MM.1S (cell line): ENCODE measurements at regions not wholly inside any gene's neighbourhood (a gene's known extent, or its start where the extent isn't known, plus 50 kb on each side); places are given as distances from the start of the nearest gene placed in this dataset.

ENCODE experiments used
- DNase-seq: peaks from one replicate; pipeline ENCODE4 v3.0.0-alpha.2; 2015
- H2AFZ ChIP-seq: fragments of 300-600 bp; sonication (generic); 2 replicates; pipeline ENCODE4 v1.6.0; 2016; ENCODE audit warnings: antibody characterized with exemption, low read length
- H3F3A ChIP-seq: fragments of 300-600 bp; sonication (generic); 2 replicates; pipeline ENCODE4 v1.6.1; 2016; ENCODE audit warnings: mild to moderate bottlenecking, antibody characterized with exemption, low read length, moderate library complexity, mixed read lengths; ENCODE audit not compliant: insufficient read depth
- H3K27ac ChIP-seq: fragments of 300-600 bp; sonication (generic); 2 replicates; pipeline ENCODE4 v1.5.1; 2016; ENCODE audit warnings: mild to moderate bottlenecking, low read length
- H3K27me3 ChIP-seq: fragments of 300-600 bp; sonication (generic); replicated peaks from 2 replicates; pipeline ENCODE4 v1.6.0; 2016; ENCODE audit warnings: low read length; ENCODE audit not compliant: insufficient read depth
- H3K36me3 ChIP-seq: fragments of 300-600 bp; sonication (generic); replicated peaks from 2 replicates; pipeline ENCODE4 v1.6.1; 2016; ENCODE audit warnings: mild to moderate bottlenecking, low read length, mixed read lengths; ENCODE audit not compliant: insufficient read depth
- H3K4me1 ChIP-seq: fragments of 300-600 bp; sonication (generic); 2 replicates; pipeline ENCODE4 v1.6.1; 2016; ENCODE audit warnings: low read length, mixed read lengths
- H3K4me2 ChIP-seq: fragments of 300-600 bp; sonication (generic); 2 replicates; pipeline ENCODE4 v1.6.0; 2016; ENCODE audit warnings: low read depth, low read length
- H3K4me3 ChIP-seq: fragments of 300-600 bp; sonication (generic); 2 replicates; pipeline ENCODE4 v1.5.1; 2016; ENCODE audit warnings: low read length, mixed read lengths
- H3K79me2 ChIP-seq: fragments of 300-600 bp; sonication (generic); 2 replicates; pipeline ENCODE4 v1.6.1; 2016; ENCODE audit warnings: mixed run types, low read length, mixed read lengths
- H3K9ac ChIP-seq: fragments of 300-600 bp; sonication (generic); 2 replicates; pipeline ENCODE4 v1.6.1; 2016; ENCODE audit warnings: low read length, mixed read lengths
- H3K9me2 ChIP-seq: fragments of 300-600 bp; sonication (generic); replicated peaks from 2 replicates; pipeline ENCODE4 v1.6.1; 2016; ENCODE audit warnings: mild to moderate bottlenecking, low read length, mixed read lengths; ENCODE audit not compliant: insufficient read depth
- H3K9me3 ChIP-seq: fragments of 300-600 bp; sonication (generic); replicated peaks from 2 replicates; pipeline ENCODE4 v1.6.1; 2016; ENCODE audit warnings: mild to moderate bottlenecking, low read length, mixed read lengths; ENCODE audit not compliant: insufficient read depth
- H4K20me1 ChIP-seq: fragments of 300-600 bp; sonication (generic); 2 replicates; pipeline ENCODE4 v1.6.1; 2016; ENCODE audit warnings: mild to moderate bottlenecking, low read length, moderate library complexity, mixed read lengths; ENCODE audit not compliant: insufficient read depth
- CTCF ChIP-seq: fragments of 300-600 bp; sonication (generic); IDR thresholded peaks from 2 replicates; pipeline ENCODE4 v1.5.1; 2016; ENCODE audit warnings: antibody characterized with exemption, low read length, mixed read lengths
- EZH2 ChIP-seq: fragments of 300-600 bp; sonication (generic); optimal IDR thresholded peaks from 2 replicates; pipeline ENCODE3; 2017; ENCODE audit warnings: low read depth, mild to moderate bottlenecking, antibody characterized with exemption, low read length, mixed read lengths
- EZH2phosphoT487 ChIP-seq: fragments of 300-600 bp; sonication (generic); IDR thresholded peaks from 2 replicates; pipeline ENCODE4 v1.6.1; 2018; ENCODE audit warnings: antibody characterized with exemption, low read length

- Histone ChIP-seq H3K4me2 (no peak overlapping the region), H3K27me3 (no peaks in the 10 kb centered on the region), H3K4me1 (no peaks in the 10 kb centered on the region), H3K9me3 (no peaks in the 10 kb centered on the region), H3F3A (no peaks in the 10 kb centered on the region), H4K20me1 (no peaks in the 10 kb centered on the region), H2AFZ (no peak overlapping the region), H3K4me3 (no peak overlapping the region), H3K9ac (no peak overlapping the region), H3K27ac (no peak overlapping the region), H3K36me3 (no peaks in the 10 kb centered on the region), H3K79me2 (no peaks in the 10 kb centered on the region), H3K9me2 (no peaks in the 10 kb centered on the region)
- TF ChIP-seq EZH2phosphoT487 (no peak), CTCF (no peak), EZH2 (no peak)
- no peak for DNase-seq
These were observed 72.8 kb upstream of the NXPH1 start for GRCh38 chr7:8360564-8361153.

- H3K79me2 ChIP-seq = no peaks in the 10 kb centered on the region
- H4K20me1 ChIP-seq = no peaks in the 10 kb centered on the region
- H3K36me3 ChIP-seq = no peaks in the 10 kb centered on the region
- no peak for DNase-seq
- no peak overlapping the region for H3K27ac ChIP-seq
- H3K9me2 ChIP-seq = no peaks in the 10 kb centered on the region
- no peak overlapping the region for H3K4me2 ChIP-seq
- H3K4me3 ChIP-seq = no peak overlapping the region
- TF ChIP-seq EZH2 (no peak), CTCF (no peak), EZH2phosphoT487 (no peak)
- no peaks in the 10 kb centered on the region for H3K4me1 ChIP-seq
- H3K9me3 ChIP-seq = no peaks in the 10 kb centered on the region
- no peaks in the 10 kb centered on the region for H3F3A ChIP-seq
- no peak overlapping the region for H2AFZ ChIP-seq
- no peaks in the 10 kb centered on the region for H3K27me3 ChIP-seq
- H3K9ac ChIP-seq = no peak overlapping the region
These were observed 70.6 kb upstream of the NXPH1 start for GRCh38 chr7:8362723-8363369.

- no peaks in the 10 kb centered on the region for H3F3A ChIP-seq
- H3K4me2 ChIP-seq = no peak overlapping the region
- no peaks in the 10 kb centered on the region for H3K4me1 ChIP-seq
- no peak for DNase-seq
- no peaks in the 10 kb centered on the region for H3K36me3 ChIP-seq
- no peak for TF ChIP-seq EZH2phosphoT487
- TF ChIP-seq CTCF = no peak
- TF ChIP-seq EZH2 = no peak
- no peak overlapping the region for H2AFZ ChIP-seq
- no peaks in the 10 kb centered on the region for H3K9me3 ChIP-seq
- no peaks in the 10 kb centered on the region for H3K79me2 ChIP-seq
- no peaks in the 10 kb centered on the region for H3K27me3 ChIP-seq
- H3K4me3 ChIP-seq = no peak overlapping the region
- no peaks in the 10 kb centered on the region for H4K20me1 ChIP-seq
- no peaks in the 10 kb centered on the region for H3K9me2 ChIP-seq
- H3K9ac ChIP-seq = no peak overlapping the region
- H3K27ac ChIP-seq = no peak overlapping the region
These were observed 69.9 kb upstream of the NXPH1 start for GRCh38 chr7:8363407-8364015.
